ENCODE measurements at regions not wholly inside any gene's neighbourhood (a gene's known extent, or its start where the extent isn't known, plus 50 kb on each side); places are given as distances from the start of the nearest gene placed in this dataset.

DNA sequence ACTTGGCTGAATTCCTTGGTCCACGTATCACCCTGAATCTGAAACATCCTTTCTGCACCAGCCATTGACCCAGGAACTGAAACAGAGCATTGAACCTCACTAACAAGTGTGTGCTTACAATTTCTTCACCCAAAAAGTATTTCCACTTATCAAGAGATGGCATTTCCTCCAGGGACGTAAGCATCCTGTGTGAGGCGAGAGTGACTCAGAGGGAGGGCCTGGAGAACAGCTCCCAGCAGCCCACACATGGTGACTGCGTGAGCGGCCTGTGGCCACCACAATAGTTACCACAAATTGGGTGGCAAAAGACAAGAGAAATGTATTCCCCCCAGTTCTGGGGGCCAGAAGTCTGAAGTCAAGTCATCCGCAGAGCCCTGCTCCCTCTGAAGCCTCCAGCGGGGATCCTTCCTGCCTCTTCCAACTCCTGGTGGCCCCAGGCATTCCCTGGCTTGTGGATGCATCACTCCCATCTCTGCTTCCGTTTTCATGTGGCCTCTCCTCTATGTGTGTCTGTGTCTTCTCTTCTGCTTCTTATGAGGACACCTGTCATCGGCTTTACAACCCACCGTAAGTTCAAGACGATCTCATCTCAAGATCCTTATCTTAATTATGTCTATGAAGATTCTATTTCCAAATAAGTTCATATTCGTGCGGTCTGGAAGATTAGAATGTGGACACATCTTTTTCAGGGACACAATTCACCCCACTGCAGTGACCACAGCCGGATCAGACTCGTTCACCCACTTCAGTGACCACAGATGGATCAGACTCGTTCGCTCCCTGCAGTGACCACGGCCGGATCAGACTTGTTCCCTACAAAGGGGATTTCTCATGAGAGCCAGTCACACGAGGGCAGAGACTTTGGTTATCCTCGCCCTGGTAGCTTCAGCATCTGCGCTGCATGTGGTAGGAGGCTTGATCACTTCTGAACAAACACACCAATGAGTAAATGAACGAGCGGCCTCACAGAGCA lies 122.6 kb upstream of the FOXF1 start:
- H3K4me1 ChIP-seq (ENCODE audit: control insufficient read depth in 1 of 2, insufficient read depth in 2 of 2, low read length in 2 of 2), result peaks cover 12 to 49% of the 10 kb centered on the region in 2 experiments
- H3K9ac ChIP-seq (ENCODE audit: low read length), result no peak overlapping the region
- RAD21 ChIA-PET (ENCODE audit: low non-redundant PET in 1 of 2, low total read pairs in 2 of 2, uncharacterized antibody in 2 of 2, unreplicated experiment in 2 of 2), result interaction anchor here in 1 of 2 experiments (0.6 kb wide), 1 partner anchor 283 kb away, joined by 3 read pairs; no protein-coding TSS in a partner anchor
- POLR2A ChIA-PET, result no interaction called here
- H3K36me3 ChIP-seq (ENCODE audit: control insufficient read depth in 1 of 2, insufficient read depth in 2 of 2, low read length in 2 of 2), result no peaks in the 10 kb centered on the region
- CTCF ChIA-PET, result interaction anchor here (1.1 kb wide), 1 partner anchor 135 kb away, joined by 3 read pairs; no protein-coding TSS in a partner anchor
- H3K27ac ChIP-seq (ENCODE audit: low read depth, low read length), result no peak overlapping the region
- ATAC-seq (peak; percentile 83), DNase-seq (ENCODE audit: low read depth, low spot score) (peak; percentile 63)
- no peaks in the 10 kb centered on the region for H4K20me1 ChIP-seq (ENCODE audit: insufficient read depth)
- intact Hi-C loops (cut with micrococcal nuclease), result no loop called here
- peak overlapping the region; percentile 66 for H3K4me2 ChIP-seq (ENCODE audit: low read length)
- no peaks in the 10 kb centered on the region for H3K9me2 ChIP-seq (ENCODE audit: insufficient read depth)
- H3K9me3 ChIP-seq (ENCODE audit: control insufficient read depth in 1 of 2, insufficient read depth in 1 of 2, low read depth in 1 of 2, low read length in 2 of 2), result no peaks in the 10 kb centered on the region
- peak overlapping the region; percentile 50 for H2AFZ ChIP-seq (ENCODE audit: low read depth, low read length, poor library complexity, severe bottlenecking)
- H3K27me3 ChIP-seq (ENCODE audit: insufficient read depth, low read length), result no peaks in the 10 kb centered on the region
- no peaks in the 10 kb centered on the region for H3K79me2 ChIP-seq (ENCODE audit: insufficient read depth, low read length)
- BruUV-seq (replicated peaks), result TSS peak; percentile 75
- H3K4me3 ChIP-seq (replicated peaks in 1 of 2; ENCODE audit: low read depth in 1 of 2, low read length in 2 of 2), result no peak overlapping the region; a peak in 1 of 4 replicates
- TF ChIP-seq EZH2phosphoT487 (IDR thresholded peaks at IDR 0.05; ENCODE audit: borderline replicate concordance) (no peak), RAD21 (IDR thresholded peaks at IDR 0.05; ENCODE audit: low read depth) (no peak), ELF1 (IDR thresholded peaks at IDR 0.05; ENCODE audit: borderline replicate concordance, low read depth) (no peak), SIN3A (IDR thresholded peaks at IDR 0.05; ENCODE audit: low read depth) (no peak), POLR2AphosphoS5 (IDR thresholded peaks at IDR 0.05; ENCODE audit: low read depth, low read length) (0 out of 2 replicates have a peak, but pooled peaks have one; percentile 46), FOSL1 (IDR thresholded peaks at IDR 0.05; ENCODE audit: low read depth) (peak; percentile 79), ZNF274 (IDR thresholded peaks at IDR 0.05; ENCODE audit: low read depth, low read length) (no peak), SRF (IDR thresholded peaks at IDR 0.05; ENCODE audit: low read depth) (no peak), ZFX (IDR thresholded peaks at IDR 0.05) (no peak), POLR2A (IDR thresholded peaks at IDR 0.05; ENCODE audit: borderline replicate concordance, extremely low read depth, insufficient read depth, insufficient read length) (no peak), CBX3 (IDR thresholded peaks at IDR 0.05; ENCODE audit: low read depth) (0 out of 2 replicates have a peak, but pooled peaks have one; percentile 57), EZH2 (IDR thresholded peaks at IDR 0.05) (no peak), JUND (IDR thresholded peaks at IDR 0.05) (peak; percentile 73), SP1 (IDR thresholded peaks at IDR 0.05; ENCODE audit: low read depth) (peak; percentile 67), EGR1 (IDR thresholded peaks at IDR 0.05; ENCODE audit: low read depth) (no peak), YY1 (IDR thresholded peaks at IDR 0.05; ENCODE audit: extremely low read depth, insufficient replicate concordance, low read depth, low read length) (no peak), TCF7L2 (IDR thresholded peaks at IDR 0.05; ENCODE audit: borderline replicate concordance, extremely low read depth, insufficient read depth, insufficient read length) (no peak), CEBPB (IDR thresholded peaks at IDR 0.05; ENCODE audit: low read depth) (no peak)
- TF ChIP-seq, protein P1, sequence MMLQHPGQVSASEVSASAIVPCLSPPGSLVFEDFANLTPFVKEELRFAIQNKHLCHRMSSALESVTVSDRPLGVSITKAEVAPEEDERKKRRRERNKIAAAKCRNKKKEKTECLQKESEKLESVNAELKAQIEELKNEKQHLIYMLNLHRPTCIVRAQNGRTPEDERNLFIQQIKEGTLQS (IDR thresholded peaks at IDR 0.05), result no peak
- TF ChIP-seq, protein P2, sequence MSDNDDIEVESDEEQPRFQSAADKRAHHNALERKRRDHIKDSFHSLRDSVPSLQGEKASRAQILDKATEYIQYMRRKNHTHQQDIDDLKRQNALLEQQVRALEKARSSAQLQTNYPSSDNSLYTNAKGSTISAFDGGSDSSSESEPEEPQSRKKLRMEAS (IDR thresholded peaks at IDR 0.05), result peak; percentile 52
- TF ChIP-seq, protein P3, sequence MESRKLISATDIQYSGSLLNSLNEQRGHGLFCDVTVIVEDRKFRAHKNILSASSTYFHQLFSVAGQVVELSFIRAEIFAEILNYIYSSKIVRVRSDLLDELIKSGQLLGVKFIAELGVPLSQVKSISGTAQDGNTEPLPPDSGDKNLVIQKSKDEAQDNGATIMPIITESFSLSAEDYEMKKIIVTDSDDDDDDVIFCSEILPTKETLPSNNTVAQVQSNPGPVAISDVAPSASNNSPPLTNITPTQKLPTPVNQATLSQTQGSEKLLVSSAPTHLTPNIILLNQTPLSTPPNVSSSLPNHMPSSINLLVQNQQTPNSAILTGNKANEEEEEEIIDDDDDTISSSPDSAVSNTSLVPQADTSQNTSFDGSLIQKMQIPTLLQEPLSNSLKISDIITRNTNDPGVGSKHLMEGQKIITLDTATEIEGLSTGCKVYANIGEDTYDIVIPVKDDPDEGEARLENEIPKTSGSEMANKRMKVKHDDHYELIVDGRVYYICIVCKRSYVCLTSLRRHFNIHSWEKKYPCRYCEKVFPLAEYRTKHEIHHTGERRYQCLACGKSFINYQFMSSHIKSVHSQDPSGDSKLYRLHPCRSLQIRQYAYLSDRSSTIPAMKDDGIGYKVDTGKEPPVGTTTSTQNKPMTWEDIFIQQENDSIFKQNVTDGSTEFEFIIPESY (IDR thresholded peaks at IDR 0.05; ENCODE audit: extremely low read depth, insufficient replicate concordance, low read length), result no peak
- TF ChIP-seq, protein P4, sequence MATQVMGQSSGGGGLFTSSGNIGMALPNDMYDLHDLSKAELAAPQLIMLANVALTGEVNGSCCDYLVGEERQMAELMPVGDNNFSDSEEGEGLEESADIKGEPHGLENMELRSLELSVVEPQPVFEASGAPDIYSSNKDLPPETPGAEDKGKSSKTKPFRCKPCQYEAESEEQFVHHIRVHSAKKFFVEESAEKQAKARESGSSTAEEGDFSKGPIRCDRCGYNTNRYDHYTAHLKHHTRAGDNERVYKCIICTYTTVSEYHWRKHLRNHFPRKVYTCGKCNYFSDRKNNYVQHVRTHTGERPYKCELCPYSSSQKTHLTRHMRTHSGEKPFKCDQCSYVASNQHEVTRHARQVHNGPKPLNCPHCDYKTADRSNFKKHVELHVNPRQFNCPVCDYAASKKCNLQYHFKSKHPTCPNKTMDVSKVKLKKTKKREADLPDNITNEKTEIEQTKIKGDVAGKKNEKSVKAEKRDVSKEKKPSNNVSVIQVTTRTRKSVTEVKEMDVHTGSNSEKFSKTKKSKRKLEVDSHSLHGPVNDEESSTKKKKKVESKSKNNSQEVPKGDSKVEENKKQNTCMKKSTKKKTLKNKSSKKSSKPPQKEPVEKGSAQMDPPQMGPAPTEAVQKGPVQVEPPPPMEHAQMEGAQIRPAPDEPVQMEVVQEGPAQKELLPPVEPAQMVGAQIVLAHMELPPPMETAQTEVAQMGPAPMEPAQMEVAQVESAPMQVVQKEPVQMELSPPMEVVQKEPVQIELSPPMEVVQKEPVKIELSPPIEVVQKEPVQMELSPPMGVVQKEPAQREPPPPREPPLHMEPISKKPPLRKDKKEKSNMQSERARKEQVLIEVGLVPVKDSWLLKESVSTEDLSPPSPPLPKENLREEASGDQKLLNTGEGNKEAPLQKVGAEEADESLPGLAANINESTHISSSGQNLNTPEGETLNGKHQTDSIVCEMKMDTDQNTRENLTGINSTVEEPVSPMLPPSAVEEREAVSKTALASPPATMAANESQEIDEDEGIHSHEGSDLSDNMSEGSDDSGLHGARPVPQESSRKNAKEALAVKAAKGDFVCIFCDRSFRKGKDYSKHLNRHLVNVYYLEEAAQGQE (IDR thresholded peaks at IDR 0.05; ENCODE audit: low read depth), result no peak
